ENCODE measurements at regions not wholly inside any gene's neighbourhood (a gene's known extent, or its start where the extent isn't known, plus 50 kb on each side); places are given as distances from the start of the nearest gene placed in this dataset.
"Not testable (repeated sequence)": the region's sequence is repeated elsewhere in the genome, so short reads cannot be mapped to it uniquely, and the experiment has no call there.

DNA sequence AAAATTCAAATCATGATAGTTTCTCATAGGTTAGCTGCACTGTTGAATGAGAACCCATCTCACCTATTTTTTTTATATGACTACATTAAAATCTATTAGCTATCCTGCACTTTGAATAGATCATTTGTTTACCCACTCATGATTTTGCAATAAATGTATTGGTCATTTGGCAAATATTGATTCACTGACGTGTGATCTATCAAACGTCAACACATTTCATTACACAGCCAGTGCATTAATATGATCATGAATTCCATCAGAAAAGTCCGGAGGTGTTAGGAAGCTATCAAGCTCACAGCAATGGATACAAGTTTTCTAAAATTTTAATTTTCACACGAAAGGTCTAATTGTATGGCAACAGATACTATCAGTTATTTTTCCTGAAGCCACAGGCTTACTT lies 128.2 kb upstream of the ID2 start:
- Histone ChIP-seq H3K36me3 (no peaks in the 10 kb centered on the region), H3K27me3 (no peaks in the 10 kb centered on the region), H3K27ac (no peak overlapping the region), H3K4me3 (no peak overlapping the region), H3K9me3 (replicated peaks in 1 of 11) (peaks cover 0 to 13% (median 9%) of the 10 kb centered on the region in 11 experiments; a peak in 18 of 22 replicates), H4K20me1 (no peaks in the 10 kb centered on the region), H3K9ac (no peak overlapping the region), H3K4me1 (peaks cover 12 to 23% (median 18%) of the 10 kb centered on the region in 10 experiments), H3K4me2 (no peak overlapping the region)
- no peak for TF ChIP-seq Cebpa-rat (IDR thresholded peaks at IDR 0.05)

DNA sequence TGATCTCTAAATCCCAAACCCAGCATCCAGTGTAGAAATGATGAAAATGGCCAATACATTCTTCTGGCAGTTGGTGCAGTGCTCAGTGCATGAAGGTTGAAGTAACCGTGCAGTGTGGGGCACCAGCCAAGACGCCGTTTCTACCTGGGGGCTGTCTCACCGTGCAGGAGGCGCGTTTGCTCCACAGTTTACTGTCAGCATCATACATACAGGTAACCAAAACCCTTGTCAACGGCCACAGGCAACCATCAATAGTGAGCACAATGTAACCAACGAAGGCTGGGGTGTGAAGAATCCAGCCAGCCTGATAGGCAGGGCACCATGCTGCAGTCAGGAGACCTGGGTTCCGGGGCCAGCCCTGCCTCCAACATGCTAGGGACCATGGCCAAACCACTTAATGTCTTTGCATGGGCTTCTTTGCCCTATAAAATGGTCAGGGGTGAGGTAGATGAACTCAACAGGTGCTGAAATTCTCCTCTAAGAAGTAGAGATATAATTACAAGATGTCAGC lies 127.5 kb upstream of the ID2 start:
- Histone ChIP-seq H3K9ac (no peak overlapping the region), H3K4me3 (no peak overlapping the region), H3K9me3 (replicated peaks in 1 of 11) (peaks cover 5 to 20% (median 16%) of the 10 kb centered on the region in 11 experiments), H3K4me2 (no peak overlapping the region), H3K36me3 (no peaks in the 10 kb centered on the region), H4K20me1 (no peaks in the 10 kb centered on the region), H3K27me3 (no peaks in the 10 kb centered on the region), H3K27ac (no peak overlapping the region), H3K4me1 (peaks cover 12 to 16% (median 14%) of the 10 kb centered on the region in 10 experiments)
- TF ChIP-seq Cebpa-rat (IDR thresholded peaks at IDR 0.05) = no peak

DNA sequence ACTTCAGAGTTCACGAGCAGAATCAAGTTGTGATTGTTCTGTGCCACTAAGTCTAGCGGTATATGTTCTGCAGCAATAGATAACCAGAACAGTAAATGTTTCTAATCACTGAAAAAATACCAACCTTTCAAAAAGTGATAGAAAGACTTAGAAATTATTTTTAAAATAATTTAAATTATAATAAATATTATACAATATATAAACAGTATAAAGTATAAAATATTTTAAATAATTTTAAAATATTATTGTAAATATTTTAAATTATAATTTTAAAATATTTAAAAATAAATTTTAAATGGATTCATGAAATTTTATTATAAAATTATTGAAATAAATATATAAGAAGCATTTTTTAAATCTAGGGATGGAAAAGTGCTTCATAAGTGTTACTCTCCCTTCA lies 126.3 kb upstream of the ID2 start:
- Histone ChIP-seq H3K36me3 (no peaks in the 10 kb centered on the region), H3K4me1 (peaks cover 12 to 16% (median 14%) of the 10 kb centered on the region in 10 experiments), H3K9ac (no peak overlapping the region), H3K4me3 (no peak overlapping the region), H3K9me3 (replicated peaks in 1 of 11) (peaks cover 15 to 29% (median 25%) of the 10 kb centered on the region in 11 experiments), H4K20me1 (no peaks in the 10 kb centered on the region), H3K4me2 (no peak overlapping the region), H3K27ac (no peak overlapping the region), H3K27me3 (no peaks in the 10 kb centered on the region)
- no peak for TF ChIP-seq Cebpa-rat (IDR thresholded peaks at IDR 0.05)

DNA sequence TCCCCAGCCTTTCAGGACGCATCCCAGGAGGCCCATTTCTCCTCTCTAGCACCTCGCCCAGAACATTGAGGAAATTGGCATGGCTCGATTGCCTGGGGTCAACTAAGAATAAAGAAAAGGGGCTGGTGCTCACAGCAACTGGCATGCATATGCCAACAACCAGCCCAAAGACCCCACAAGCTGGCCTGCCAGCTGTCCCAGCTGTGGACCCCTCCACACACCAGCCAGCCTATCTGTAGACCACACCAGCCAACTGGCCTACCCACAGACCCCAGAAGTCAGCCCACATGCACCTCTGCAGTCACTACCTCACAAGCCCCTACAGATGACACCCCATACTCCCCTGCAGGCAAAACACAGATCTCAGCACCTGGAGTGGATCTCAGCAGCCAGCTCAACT lies 123.8 kb upstream of the ID2 start:
- Histone ChIP-seq H4K20me1 (no peaks in the 10 kb centered on the region), H3K4me3 (no peak overlapping the region), H3K36me3 (no peaks in the 10 kb centered on the region), H3K27me3 (no peaks in the 10 kb centered on the region), H3K9ac (no peak overlapping the region), H3K4me2 (no peak overlapping the region), H3K4me1 (no peaks in the 10 kb centered on the region), H3K9me3 (replicated peaks in 1 of 11) (peaks cover 36 to 48% (median 40%) of the 10 kb centered on the region in 11 experiments), H3K27ac (no peak overlapping the region)
- no peak for TF ChIP-seq Cebpa-rat (IDR thresholded peaks at IDR 0.05)

DNA sequence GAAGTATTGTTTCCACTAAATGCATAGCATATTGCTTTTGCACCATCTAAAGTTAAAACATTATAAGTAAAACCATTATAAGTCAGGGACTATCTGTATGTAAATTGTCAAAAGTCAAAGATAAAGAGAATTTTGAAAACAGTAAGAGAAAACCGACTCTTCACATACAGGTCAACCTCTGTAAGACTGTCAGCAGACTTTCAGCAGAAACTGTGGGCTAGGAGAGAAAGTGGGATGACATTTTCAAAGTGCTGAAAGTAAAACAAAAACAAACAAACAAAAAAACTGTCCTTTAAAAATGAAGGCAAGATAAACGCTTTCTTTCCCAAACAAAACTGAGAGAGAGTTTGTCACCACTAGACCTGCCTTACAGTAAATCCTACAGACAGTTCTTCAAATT lies 122.9 kb upstream of the ID2 start:
- no peak overlapping the region for H3K4me3 ChIP-seq

DNA sequence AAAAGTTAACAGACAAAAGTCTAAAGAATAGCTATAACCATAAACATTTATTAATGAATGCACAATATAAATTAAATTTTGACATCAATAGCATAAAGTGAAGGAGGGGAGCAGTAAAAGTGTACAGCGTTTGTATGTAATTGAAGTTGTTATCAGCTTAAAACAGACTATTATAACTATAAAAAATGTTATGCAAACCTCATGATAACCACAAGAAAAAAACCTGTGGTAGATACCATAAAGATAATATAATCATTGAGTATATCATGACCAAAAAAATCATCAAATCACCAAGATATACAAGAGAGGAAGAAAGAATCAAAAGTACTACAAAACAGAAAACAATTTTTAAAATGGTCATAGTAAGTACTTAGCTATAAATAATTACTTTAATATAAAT lies 122.1 kb upstream of the ID2 start:
- H3K4me2 ChIP-seq = no peak overlapping the region
- peaks cover 0 to 10% (median 7%) of the 10 kb centered on the region in 10 experiments; a peak in 11 of 20 replicates for H3K4me1 ChIP-seq
- peaks cover 36 to 51% (median 40%) of the 10 kb centered on the region in 11 experiments for H3K9me3 ChIP-seq (replicated peaks in 1 of 11)
- no peaks in the 10 kb centered on the region for H3K27me3 ChIP-seq
- no peak overlapping the region for H3K4me3 ChIP-seq
- no peak overlapping the region for H3K27ac ChIP-seq
- no peaks in the 10 kb centered on the region for H3K36me3 ChIP-seq
- TF ChIP-seq Cebpa-rat (IDR thresholded peaks at IDR 0.05) = no peak
- H3K9ac ChIP-seq = no peak overlapping the region
- H4K20me1 ChIP-seq = no peaks in the 10 kb centered on the region

More for the DNA sequence above, 122.9 kb upstream of the ID2 start:
- Histone ChIP-seq H3K27me3 (no peaks in the 10 kb centered on the region), H3K4me2 (no peak overlapping the region), H4K20me1 (no peaks in the 10 kb centered on the region), H3K9ac (no peak overlapping the region), H3K4me1 (peaks cover 0 to 5% (median 4%) of the 10 kb centered on the region in 10 experiments; a peak in 11 of 20 replicates), H3K9me3 (replicated peaks in 1 of 11) (peaks cover 36 to 51% (median 40%) of the 10 kb centered on the region in 11 experiments), H3K36me3 (no peaks in the 10 kb centered on the region), H3K27ac (no peak overlapping the region)
- TF ChIP-seq Cebpa-rat (IDR thresholded peaks at IDR 0.05) = no peak

DNA sequence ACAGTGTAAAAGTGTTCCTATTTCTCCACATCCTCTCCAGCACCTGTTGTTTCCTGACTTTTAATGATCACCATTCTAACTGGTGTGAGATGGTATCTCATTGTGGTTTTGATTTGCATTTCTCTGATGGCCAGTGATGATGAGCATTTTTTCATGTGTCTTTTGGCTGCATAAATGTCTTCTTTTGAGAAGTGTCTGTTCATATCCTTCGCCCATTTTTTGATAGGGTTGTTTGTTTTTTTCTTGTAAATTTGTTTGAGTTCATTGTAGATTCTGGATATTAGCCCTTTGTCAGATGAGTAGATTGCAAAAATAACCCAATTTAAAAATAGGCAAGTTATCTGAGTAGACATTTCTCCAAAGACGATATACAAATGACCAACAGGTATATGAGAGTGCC lies 120.2 kb upstream of the ID2 start:
- H3K4me2 ChIP-seq, H3K9ac ChIP-seq, H3K4me3 ChIP-seq, H3K36me3 ChIP-seq, H3K27me3 ChIP-seq, H3K27ac ChIP-seq, H4K20me1 ChIP-seq: not testable (repeated sequence)
- Histone ChIP-seq H3K4me1 (peaks cover 0 to 18% (median 9%) of the 10 kb centered on the region in 10 experiments; a peak in 12 of 20 replicates), H3K9me3 (replicated peaks in 1 of 11) (peaks cover 34 to 47% (median 39%) of the 10 kb centered on the region in 11 experiments)

DNA sequence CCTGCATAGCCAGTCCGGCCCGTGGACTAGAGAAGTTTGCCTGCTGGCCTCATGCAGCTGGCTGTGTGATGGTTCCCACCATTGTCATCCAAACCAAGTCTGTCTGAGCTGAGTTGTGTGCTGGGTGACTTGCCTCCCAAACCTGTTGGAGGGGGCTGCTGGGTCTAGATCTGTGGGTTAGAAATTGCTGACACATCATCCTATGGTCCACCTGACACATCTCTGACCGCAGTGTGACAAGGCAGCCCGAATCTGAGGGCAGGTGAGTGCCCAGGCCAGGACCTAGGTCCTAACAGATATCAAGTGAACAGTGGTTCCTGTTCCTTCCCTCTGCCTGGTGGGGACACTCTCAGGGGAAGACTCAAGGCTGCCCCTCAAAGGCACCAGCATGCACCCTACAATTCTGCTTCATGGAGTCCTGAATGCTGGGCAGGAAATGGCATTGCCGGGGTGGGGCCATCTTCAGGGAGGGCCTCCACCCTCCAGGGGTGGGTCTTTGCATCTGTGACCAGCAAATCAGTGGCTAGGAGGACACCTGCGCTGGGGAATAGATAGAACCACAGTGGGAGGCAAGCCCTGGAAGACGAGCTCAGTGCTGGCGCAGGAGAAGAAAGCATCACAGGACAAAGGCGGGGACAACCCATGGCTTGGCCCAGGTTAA lies 117.9 kb upstream of the ID2 start:
- Histone ChIP-seq H3K9ac (no peak overlapping the region), H3K27me3 (no peaks in the 10 kb centered on the region), H3K4me2 (peak overlapping the region in 6 of 11 experiments; percentile 5 to 30 (median 18); a peak in 7 of 22 replicates), H3K4me3 (no peak overlapping the region), H3K9me3 (replicated peaks in 1 of 11) (peaks cover 22 to 40% (median 28%) of the 10 kb centered on the region in 11 experiments), H3K36me3 (no peaks in the 10 kb centered on the region), H3K27ac (no peak overlapping the region), H4K20me1 (no peaks in the 10 kb centered on the region), H3K4me1 (peaks cover 0 to 24% (median 11%) of the 10 kb centered on the region in 10 experiments; a peak in 15 of 20 replicates)
- no peak for TF ChIP-seq Cebpa-rat (IDR thresholded peaks at IDR 0.05)

DNA sequence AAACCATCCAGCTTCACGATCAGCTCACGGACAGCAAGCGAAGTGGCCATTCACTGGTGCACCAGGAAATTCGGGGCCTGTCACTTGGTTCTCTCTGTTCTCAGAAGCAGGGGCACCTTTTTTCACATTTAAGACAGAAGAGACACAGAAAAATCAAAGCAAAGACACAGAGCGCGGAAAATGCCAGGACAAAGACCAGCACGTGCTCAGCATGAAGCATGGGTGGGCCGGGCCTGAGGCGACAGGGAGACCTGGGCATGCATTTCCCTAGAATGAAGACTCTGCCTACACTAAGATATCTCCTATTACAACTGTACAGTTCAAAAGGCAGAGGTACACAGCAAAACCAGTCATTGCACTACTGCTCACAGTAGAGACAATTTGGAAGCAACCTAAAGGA lies 117.4 kb upstream of the ID2 start:
- H3K36me3 ChIP-seq = no peaks in the 10 kb centered on the region
- peaks cover 17 to 35% (median 22%) of the 10 kb centered on the region in 11 experiments for H3K9me3 ChIP-seq (replicated peaks in 1 of 11)
- H3K27me3 ChIP-seq = no peaks in the 10 kb centered on the region
- H3K9ac ChIP-seq = no peak overlapping the region
- H3K4me1 ChIP-seq = peaks cover 0 to 29% (median 16%) of the 10 kb centered on the region in 10 experiments; a peak in 16 of 20 replicates
- no peak overlapping the region for H3K4me3 ChIP-seq
- H3K4me2 ChIP-seq = peak overlapping the region in 4 of 11 experiments; percentile 7 to 28 (median 18); a peak in 4 of 22 replicates
- no peak for TF ChIP-seq Cebpa-rat (IDR thresholded peaks at IDR 0.05)
- H4K20me1 ChIP-seq = no peaks in the 10 kb centered on the region
- no peak overlapping the region for H3K27ac ChIP-seq

Measured in BLaER1 treated with 17β-estradiol and CSF1 and Interleukin-3, amounts not matched to agents 10 nM and 100 nM (cell line).